ENCODE measurements at regions not wholly inside any gene's neighbourhood (a gene's known extent, or its start where the extent isn't known, plus 50 kb on each side); places are given as distances from the start of the nearest gene placed in this dataset.

- H3K27me3 ChIP-seq (ENCODE audit: control insufficient read depth, insufficient read depth, low read length), result no peaks in the 10 kb centered on the region
- no peak for TF ChIP-seq CTCF (IDR thresholded peaks at IDR 0.05; ENCODE audit: insufficient read depth, low read length, poor library complexity, severe bottlenecking)
- H3K4me3 ChIP-seq (ENCODE audit: low read depth, low read length), result no peak overlapping the region
- DNase-seq (ENCODE audit: low read depth), result no peak
- no peaks in the 10 kb centered on the region for H3K36me3 ChIP-seq (ENCODE audit: control insufficient read depth, insufficient read depth, low read length)
Observed at GRCh38 chrX:39509157-39509556, 588.6 kb downstream of the BCOR start.

- no peak for TF ChIP-seq CTCF (IDR thresholded peaks at IDR 0.05; ENCODE audit: insufficient read depth, low read length, poor library complexity, severe bottlenecking)
- H3K36me3 ChIP-seq (ENCODE audit: control insufficient read depth, insufficient read depth, low read length), result no peaks in the 10 kb centered on the region
- no peak overlapping the region for H3K4me3 ChIP-seq (ENCODE audit: low read depth, low read length)
- no peak for DNase-seq (ENCODE audit: low read depth)
- H3K27me3 ChIP-seq (ENCODE audit: control insufficient read depth, insufficient read depth, low read length), result peaks cover 7% of the 10 kb centered on the region
Observed at GRCh38 chrX:39513836-39514235, 583.9 kb downstream of the BCOR start.

- Histone ChIP-seq H3K27me3 (ENCODE audit: control insufficient read depth, insufficient read depth, low read length) (peaks cover 14% of the 10 kb centered on the region), H3K36me3 (ENCODE audit: control insufficient read depth, insufficient read depth, low read length) (no peaks in the 10 kb centered on the region), H3K4me3 (ENCODE audit: low read depth, low read length) (no peak overlapping the region)
- no peak for DNase-seq (ENCODE audit: low read depth)
- TF ChIP-seq CTCF (IDR thresholded peaks at IDR 0.05; ENCODE audit: insufficient read depth, low read length, poor library complexity, severe bottlenecking), result no peak
Observed at GRCh38 chrX:39514801-39515200, 583.0 kb downstream of the BCOR start.

GRCh38 chrX:39516427-39516841, 581.3 kb downstream of the BCOR start:
- H3K4me3 ChIP-seq (ENCODE audit: low read depth, low read length), result no peak overlapping the region
- H3K36me3 ChIP-seq (ENCODE audit: control insufficient read depth, insufficient read depth, low read length), result no peaks in the 10 kb centered on the region
- peaks cover 14% of the 10 kb centered on the region for H3K27me3 ChIP-seq (ENCODE audit: control insufficient read depth, insufficient read depth, low read length)
- DNase-seq (ENCODE audit: low read depth), result no peak
- TF ChIP-seq CTCF (IDR thresholded peaks at IDR 0.05; ENCODE audit: insufficient read depth, low read length, poor library complexity, severe bottlenecking), result no peak

GRCh38 chrX:39518476-39519029, 579.2 kb downstream of the BCOR start:
- peaks cover 14% of the 10 kb centered on the region for H3K27me3 ChIP-seq (ENCODE audit: control insufficient read depth, insufficient read depth, low read length)
- no peaks in the 10 kb centered on the region for H3K36me3 ChIP-seq (ENCODE audit: control insufficient read depth, insufficient read depth, low read length)
- TF ChIP-seq CTCF (IDR thresholded peaks at IDR 0.05; ENCODE audit: insufficient read depth, low read length, poor library complexity, severe bottlenecking), result no peak
- DNase-seq (ENCODE audit: low read depth), result no peak
- H3K4me3 ChIP-seq (ENCODE audit: low read depth, low read length), result no peak overlapping the region

GRCh38 chrX:39519030-39519488, 578.7 kb downstream of the BCOR start:
- peaks cover 14% of the 10 kb centered on the region for H3K27me3 ChIP-seq (ENCODE audit: control insufficient read depth, insufficient read depth, low read length)
- H3K4me3 ChIP-seq (ENCODE audit: low read depth, low read length), result no peak overlapping the region
- no peaks in the 10 kb centered on the region for H3K36me3 ChIP-seq (ENCODE audit: control insufficient read depth, insufficient read depth, low read length)
- TF ChIP-seq CTCF (IDR thresholded peaks at IDR 0.05; ENCODE audit: insufficient read depth, low read length, poor library complexity, severe bottlenecking), result no peak
- DNase-seq (ENCODE audit: low read depth), result no peak
